ENCODE measurements at regions not wholly inside any gene's neighbourhood (a gene's known extent, or its start where the extent isn't known, plus 50 kb on each side); places are given as distances from the start of the nearest gene placed in this dataset.
A peak's percentile ranks its signal among the peaks of the same experiment; 100 is the strongest.

DNA sequence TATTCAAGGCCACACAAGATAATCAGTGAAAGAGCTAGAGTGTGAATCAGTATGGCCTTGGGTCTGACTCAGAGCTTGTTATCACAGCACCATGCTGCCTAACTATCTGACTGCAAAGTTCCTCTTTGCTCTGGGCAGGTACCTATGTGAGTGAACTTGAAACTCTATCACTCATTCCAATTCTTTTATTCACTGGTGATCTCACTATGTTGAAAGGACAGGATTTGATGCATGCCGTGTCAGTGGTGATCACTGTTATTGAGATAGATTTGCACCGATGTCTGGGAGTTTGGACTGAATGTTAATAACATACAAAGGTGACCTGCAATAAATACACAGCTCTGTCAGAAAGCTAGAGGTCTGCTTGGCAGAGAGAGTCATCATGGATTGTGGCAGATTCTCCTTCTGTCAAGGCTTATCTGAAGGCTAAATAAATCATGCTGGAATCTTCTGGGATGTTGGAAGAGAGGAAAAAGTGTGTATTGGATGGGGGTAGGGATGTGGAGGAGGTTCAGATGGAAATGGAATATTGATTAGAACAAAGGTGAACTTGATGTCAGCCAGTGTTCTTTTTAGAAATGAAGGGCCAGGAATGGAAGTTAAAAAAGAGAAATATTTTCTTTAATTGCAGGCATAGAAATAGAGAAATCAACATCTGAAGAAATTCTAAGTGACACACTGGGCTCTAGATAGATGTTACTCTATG lies 91.8 kb upstream of the TNC start:
- no peak for DNase-seq (ENCODE audit: extremely low read depth, low read depth)
- TF ChIP-seq, protein P1, sequence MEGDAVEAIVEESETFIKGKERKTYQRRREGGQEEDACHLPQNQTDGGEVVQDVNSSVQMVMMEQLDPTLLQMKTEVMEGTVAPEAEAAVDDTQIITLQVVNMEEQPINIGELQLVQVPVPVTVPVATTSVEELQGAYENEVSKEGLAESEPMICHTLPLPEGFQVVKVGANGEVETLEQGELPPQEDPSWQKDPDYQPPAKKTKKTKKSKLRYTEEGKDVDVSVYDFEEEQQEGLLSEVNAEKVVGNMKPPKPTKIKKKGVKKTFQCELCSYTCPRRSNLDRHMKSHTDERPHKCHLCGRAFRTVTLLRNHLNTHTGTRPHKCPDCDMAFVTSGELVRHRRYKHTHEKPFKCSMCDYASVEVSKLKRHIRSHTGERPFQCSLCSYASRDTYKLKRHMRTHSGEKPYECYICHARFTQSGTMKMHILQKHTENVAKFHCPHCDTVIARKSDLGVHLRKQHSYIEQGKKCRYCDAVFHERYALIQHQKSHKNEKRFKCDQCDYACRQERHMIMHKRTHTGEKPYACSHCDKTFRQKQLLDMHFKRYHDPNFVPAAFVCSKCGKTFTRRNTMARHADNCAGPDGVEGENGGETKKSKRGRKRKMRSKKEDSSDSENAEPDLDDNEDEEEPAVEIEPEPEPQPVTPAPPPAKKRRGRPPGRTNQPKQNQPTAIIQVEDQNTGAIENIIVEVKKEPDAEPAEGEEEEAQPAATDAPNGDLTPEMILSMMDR (IDR thresholded peaks at IDR 0.05; ENCODE audit: low read depth, low read length): no peak

DNA sequence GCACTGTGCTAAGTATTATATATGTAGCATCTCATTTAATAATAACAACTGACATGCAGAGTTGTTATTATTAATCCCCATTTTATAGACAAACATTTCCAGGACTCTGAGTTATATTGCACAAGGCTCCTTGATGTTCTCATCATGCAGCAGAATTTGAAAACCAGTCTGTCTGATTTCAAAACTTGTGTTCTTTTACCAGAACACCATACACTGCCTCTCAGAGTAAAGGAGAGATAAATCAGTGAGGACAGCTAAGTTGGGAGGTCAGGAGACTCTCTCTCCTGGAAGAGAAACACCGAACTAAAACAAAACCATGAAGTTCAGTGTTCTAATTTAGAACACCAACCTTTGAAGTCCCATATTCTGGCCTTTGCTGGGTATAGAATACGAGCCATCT lies 92.7 kb upstream of the TNC start:
- TF ChIP-seq, protein P1 (IDR thresholded peaks at IDR 0.05; ENCODE audit: low read depth, low read length): no peak
- DNase-seq (ENCODE audit: extremely low read depth, low read depth): no peak

DNA sequence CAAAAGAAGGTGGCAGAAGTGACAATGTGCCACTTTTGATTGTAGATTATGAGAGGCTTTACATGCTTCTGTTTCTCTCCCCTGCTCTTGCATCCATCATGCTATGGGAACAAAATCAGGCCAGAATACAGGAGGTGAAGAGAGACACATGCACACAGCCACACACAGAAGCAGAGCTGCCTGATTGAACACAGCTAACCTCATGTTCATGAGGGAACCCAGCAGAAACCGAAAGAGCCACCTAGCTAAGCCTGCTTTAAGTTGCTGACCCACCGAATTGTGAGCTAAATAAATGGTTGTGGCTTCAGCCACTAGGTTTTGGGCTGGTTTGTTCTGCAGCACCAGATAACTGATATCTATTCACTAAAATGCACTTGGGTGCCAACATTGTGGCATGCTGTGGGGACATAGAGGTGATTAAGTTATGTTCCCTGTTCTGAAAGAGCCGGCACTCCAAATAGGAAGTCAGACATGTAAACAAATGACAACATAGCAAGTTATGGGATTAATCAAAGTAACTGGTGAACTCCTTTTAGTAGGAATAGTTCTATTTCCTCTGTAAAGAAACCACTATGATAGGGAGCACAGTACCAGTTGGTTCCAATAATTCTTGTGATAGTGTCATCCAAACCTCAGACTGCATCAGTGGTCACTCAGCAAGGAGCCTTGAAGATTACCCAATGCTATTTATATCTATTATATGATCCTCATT lies 93.6 kb upstream of the TNC start:
- peak; percentile 49 for DNase-seq (ENCODE audit: extremely low read depth, low read depth)
- TF ChIP-seq, protein P1 (IDR thresholded peaks at IDR 0.05; ENCODE audit: low read depth, low read length): no peak

DNA sequence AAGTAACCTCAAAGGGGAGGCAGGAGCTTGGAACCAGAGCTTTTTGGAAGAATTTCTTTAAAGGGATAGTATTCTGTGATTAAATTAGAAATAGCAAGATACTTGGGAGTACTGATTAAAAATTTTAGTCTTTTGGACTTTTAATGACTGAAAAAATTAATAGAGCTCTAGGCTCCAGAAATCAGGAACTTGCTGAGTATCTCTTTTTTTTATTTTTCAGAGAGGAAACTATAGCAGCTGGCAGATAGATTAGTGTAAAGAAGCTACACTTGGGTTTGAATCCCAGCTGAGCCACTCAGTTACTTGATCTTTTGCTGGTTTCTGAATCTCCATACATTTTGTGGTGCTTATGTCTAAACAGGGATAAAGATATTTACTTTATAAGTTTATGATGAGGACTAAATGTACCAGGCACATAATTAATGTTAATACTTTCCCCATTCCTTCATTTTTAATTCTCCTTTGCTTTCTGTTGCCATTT lies 94.2 kb upstream of the TNC start:
- DNase-seq (ENCODE audit: extremely low read depth, low read depth): no peak
- TF ChIP-seq, protein P1 (IDR thresholded peaks at IDR 0.05; ENCODE audit: low read depth, low read length): no peak

DNA sequence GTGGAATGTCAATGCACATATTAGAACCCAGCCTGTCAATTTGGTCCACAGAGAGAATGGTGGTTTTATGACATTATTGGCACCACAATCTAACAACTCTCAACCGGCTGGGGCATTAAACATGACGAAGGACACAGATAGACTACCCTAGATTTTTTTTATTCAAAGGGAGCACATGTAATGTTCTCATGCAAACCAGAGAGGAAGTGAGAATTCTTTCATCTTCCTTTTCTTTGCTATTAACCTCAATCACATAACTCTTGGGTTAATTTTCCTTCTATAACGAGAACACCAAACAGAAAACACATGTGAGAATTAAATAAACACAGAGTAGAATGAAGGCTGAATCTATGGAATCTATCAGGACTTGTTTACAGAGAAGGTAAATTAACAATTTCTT lies 94.9 kb upstream of the TNC start:
- no peak for DNase-seq (ENCODE audit: extremely low read depth, low read depth)
- TF ChIP-seq, protein P1 (IDR thresholded peaks at IDR 0.05; ENCODE audit: low read depth, low read length): no peak

DNA sequence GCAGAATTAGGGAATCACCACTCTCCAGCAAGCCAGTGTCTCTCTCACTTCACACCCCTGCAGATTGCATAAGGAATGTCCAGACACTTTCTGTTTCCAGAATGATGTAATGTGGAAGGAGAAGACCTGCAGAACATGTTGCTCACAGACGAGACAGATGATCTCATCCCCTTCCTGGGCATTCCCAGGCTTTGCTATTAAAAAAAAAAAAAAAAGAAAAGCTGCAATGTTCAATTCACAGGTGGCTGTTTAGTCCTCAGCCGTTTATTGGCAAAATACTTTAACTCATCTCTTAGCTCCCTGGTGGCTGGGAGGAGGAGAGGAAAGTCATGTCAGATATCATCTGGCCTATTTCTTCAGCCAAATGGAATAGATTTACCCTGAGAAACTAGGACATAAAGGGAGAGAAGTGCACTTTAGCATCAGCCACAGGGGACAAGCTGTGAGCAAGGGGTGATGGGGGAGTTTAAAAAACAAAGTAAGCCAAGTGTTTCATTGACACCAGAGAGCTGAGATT lies 95.9 kb upstream of the TNC start:
- DNase-seq (ENCODE audit: extremely low read depth, low read depth): no peak
- TF ChIP-seq, protein P1 (IDR thresholded peaks at IDR 0.05; ENCODE audit: low read depth, low read length): no peak

DNA sequence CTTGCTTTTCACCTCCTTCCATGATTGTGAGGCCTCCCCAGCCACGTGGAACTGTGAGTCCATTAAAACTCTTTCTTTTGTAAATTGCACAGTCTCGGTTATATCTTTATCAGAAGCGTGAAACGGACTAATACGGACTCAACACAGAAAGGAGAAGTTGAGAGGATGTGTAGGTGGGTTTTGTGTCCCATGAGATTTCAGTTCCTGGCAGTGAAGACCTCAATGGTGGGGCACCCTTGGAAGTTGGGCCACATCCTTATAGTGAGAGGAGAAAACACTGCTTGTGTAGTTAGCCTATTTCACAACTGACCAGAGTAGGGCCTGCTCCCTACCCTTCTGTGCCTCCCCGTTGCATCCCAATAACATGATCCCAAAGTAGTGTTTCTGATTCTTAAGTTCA lies 98.9 kb upstream of the TNC start:
- TF ChIP-seq, protein P1 (IDR thresholded peaks at IDR 0.05; ENCODE audit: low read depth, low read length): no peak
- DNase-seq (ENCODE audit: extremely low read depth, low read depth): no peak

Measured in AG09319 (cell line).